ENCODE measurements at regions not wholly inside any gene's neighbourhood (a gene's known extent, or its start where the extent isn't known, plus 50 kb on each side); places are given as distances from the start of the nearest gene placed in this dataset.
"Not testable (repeated sequence)": the region's sequence is repeated elsewhere in the genome, so short reads cannot be mapped to it uniquely, and the experiment has no call there.

DNA sequence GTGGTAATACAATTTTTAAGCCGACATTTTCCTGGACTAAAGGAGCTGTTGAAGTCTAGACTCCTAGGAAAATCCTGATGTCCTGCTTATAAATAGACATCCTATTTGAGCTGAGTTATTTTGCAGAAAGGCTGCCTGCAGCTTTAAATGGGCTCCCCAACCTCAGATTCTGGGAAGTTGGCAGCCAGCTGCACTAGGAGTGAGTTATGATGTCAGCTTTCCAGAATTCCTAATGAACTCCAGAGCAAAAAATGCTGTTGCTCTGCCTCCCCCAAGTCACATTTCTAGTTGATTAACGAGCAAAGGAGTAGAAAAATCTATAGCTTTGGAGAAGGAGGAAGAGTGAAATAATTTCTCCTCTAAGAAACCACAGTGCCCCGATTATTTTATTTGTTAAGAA is 346.3 kb upstream of the SULF2 start:
- H3K4me3 ChIP-seq (ENCODE audit: low read depth in 1 of 2, low read length in 2 of 2), result no peak overlapping the region

DNA sequence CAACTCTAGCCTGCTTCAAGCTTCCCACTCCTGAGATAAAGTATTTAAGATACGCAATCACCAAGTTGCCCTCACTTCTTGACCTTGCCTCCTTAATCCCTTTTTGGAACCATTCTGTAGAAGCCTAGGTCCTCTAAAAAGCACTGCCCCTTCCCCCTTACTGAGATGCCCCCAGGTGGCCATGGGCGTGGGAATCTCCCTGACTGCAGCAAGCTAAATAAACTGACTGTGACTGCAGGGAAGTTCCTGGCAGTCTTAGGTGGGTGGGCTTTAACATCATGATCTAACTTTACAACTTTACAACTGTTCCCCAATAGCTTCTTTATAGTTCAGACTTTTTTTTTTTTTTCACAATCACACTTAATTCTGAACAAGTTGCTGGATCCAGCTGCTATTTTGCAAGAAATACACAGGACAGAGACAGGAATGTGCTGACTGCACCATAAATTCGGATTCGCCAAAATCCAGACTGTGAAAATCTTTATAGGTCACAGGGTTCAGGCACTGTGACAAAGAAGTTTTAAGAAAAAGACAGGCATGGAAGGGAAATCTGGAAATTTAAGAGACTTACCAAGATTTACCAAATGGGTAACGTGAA is 344.2 kb upstream of the SULF2 start:
- Histone ChIP-seq H3K4me1 (ENCODE audit: control insufficient read depth in 1 of 2, insufficient read depth in 2 of 2, low read length in 2 of 2) (peaks cover 0 to 13% of the 10 kb centered on the region in 2 donors), H3K4me3 (ENCODE audit: low read depth in 1 of 2, low read length in 2 of 2) (no peak overlapping the region), H3K27me3 (ENCODE audit: low read depth, low read length) (no peaks in the 10 kb centered on the region), H3K27ac (ENCODE audit: low read length) (no peak overlapping the region), H3K9me3 (ENCODE audit: control insufficient read depth in 1 of 2, low read length in 2 of 2) (peaks cover 0 to 6% of the 10 kb centered on the region in 2 donors), H3K36me3 (ENCODE audit: control insufficient read depth in 1 of 2, insufficient read depth in 2 of 2, low read length in 2 of 2) (no peaks in the 10 kb centered on the region)

More for the DNA sequence above, 346.3 kb upstream of the SULF2 start:
- Histone ChIP-seq H3K36me3 (ENCODE audit: control insufficient read depth in 1 of 2, insufficient read depth in 2 of 2, low read length in 2 of 2) (no peaks in the 10 kb centered on the region), H3K9me3 (ENCODE audit: control insufficient read depth in 1 of 2, low read length in 2 of 2) (peaks cover 0 to 6% of the 10 kb centered on the region in 2 donors), H3K27ac (ENCODE audit: low read length) (no peak overlapping the region), H3K4me1 (ENCODE audit: control insufficient read depth in 1 of 2, insufficient read depth in 2 of 2, low read length in 2 of 2) (peaks cover 0 to 13% of the 10 kb centered on the region in 2 donors), H3K27me3 (ENCODE audit: low read depth, low read length) (no peaks in the 10 kb centered on the region)

DNA sequence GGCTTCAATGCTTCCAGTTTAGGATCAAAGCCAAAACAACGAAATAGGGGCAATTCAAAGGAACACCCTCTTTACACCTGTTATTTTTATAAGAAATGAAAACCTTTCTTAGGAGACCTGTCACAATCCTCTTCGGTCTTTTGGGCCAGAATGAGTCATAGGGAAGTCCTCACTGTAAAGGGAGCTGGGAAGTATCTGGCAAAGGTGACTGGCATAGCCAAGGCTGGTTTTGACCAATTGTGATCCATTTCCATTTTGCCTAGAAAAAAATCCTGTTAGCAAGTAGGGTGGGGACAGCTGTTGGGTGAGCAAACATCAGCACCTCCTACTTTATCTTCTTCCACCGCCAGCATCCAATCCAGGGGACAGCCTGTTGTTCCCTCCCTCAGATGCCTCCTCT is 343.2 kb upstream of the SULF2 start:
- no peaks in the 10 kb centered on the region for H3K36me3 ChIP-seq (ENCODE audit: control insufficient read depth in 1 of 2, insufficient read depth in 2 of 2, low read length in 2 of 2)

DNA sequence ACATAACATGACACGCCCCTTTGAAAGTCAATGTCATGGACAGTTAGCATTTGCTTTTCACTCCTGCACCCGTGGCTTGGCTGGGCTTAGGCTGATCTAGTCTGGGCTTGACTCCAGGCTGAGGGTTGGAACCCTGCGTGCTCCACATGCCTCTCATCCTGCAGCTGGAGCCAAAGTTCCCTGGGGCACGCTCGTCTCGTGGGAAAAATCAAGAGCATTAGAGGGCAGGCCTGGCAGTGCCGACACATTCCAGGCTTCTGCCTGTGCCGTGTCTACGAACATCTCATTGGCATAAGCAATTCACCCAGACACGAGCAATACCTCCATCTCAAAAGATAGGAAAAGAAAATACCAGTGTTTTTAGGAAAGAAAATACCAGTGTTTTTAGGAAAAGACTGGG is 342.7 kb upstream of the SULF2 start:
- H3K9me3 ChIP-seq (ENCODE audit: control insufficient read depth in 1 of 2, low read length in 2 of 2); H3K27me3 ChIP-seq (ENCODE audit: low read depth, low read length); H3K36me3 ChIP-seq (ENCODE audit: control insufficient read depth in 1 of 2, insufficient read depth in 2 of 2, low read length in 2 of 2); H3K27ac ChIP-seq (ENCODE audit: low read length); H3K4me3 ChIP-seq (ENCODE audit: low read depth in 1 of 2, low read length in 2 of 2): not testable (repeated sequence)
- H3K4me1 ChIP-seq (ENCODE audit: control insufficient read depth in 1 of 2, insufficient read depth in 2 of 2, low read length in 2 of 2), result peaks cover 0 to 13% of the 10 kb centered on the region in 2 donors

More for the DNA sequence above, 343.2 kb upstream of the SULF2 start:
- Histone ChIP-seq H3K4me1 (ENCODE audit: control insufficient read depth in 1 of 2, insufficient read depth in 2 of 2, low read length in 2 of 2) (peaks cover 0 to 13% of the 10 kb centered on the region in 2 donors), H3K27ac (ENCODE audit: low read length) (no peak overlapping the region), H3K4me3 (ENCODE audit: low read depth in 1 of 2, low read length in 2 of 2) (no peak overlapping the region), H3K9me3 (ENCODE audit: control insufficient read depth in 1 of 2, low read length in 2 of 2) (peaks cover 0 to 6% of the 10 kb centered on the region in 2 donors), H3K27me3 (ENCODE audit: low read depth, low read length) (no peaks in the 10 kb centered on the region)

DNA sequence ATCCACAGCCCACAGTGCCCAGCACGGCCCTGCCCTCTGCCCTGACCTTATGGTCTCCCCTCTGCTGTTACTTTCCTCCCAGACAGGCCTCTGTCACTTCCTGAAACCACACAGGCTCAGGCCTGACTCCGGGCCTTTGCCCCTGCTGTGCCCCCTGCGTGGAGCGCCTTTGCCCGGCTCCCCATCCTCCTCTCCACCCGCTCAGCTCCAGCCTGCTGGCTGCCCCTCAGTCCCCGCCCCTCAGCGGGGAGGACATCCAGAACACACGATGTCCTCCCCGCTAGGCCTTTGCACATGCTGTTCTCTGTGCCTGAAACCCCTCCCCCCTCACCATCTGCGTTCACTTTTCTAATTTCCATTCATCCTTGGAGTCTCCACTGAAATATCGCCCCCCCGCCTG is 341.9 kb upstream of the SULF2 start:
- not testable (repeated sequence) for H3K4me3 ChIP-seq (ENCODE audit: low read depth in 1 of 2, low read length in 2 of 2); H3K27me3 ChIP-seq (ENCODE audit: low read depth, low read length); H3K36me3 ChIP-seq (ENCODE audit: control insufficient read depth in 1 of 2, insufficient read depth in 2 of 2, low read length in 2 of 2); H3K9me3 ChIP-seq (ENCODE audit: control insufficient read depth in 1 of 2, low read length in 2 of 2); H3K27ac ChIP-seq (ENCODE audit: low read length)
- peaks cover 0 to 13% of the 10 kb centered on the region in 2 donors for H3K4me1 ChIP-seq (ENCODE audit: control insufficient read depth in 1 of 2, insufficient read depth in 2 of 2, low read length in 2 of 2)

DNA sequence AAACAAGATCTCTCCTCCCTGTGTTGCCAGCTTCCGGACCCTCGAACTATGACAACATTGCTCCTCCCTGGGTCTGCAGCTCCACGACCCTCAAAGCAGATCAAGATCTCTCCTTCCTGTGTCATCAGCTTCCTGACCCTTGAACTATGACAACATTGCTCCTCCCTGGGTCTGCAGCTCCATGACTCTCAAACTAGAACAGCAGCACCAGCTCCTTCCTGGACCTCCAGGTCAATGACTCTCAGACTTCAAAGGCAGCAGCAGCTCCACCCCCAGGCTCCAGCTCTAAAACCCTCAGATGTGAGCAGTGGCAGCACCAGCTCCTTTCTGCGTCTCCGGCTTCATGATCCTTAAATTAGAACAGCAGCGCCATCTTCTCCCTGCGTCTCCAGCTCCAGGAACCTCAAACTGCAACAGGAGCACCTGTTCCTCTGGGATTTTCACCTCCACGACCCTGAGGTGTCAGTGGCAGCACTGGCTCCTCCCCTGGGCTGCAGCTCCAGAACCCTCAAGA is 341.0 kb upstream of the SULF2 start:
- no peaks in the 10 kb centered on the region for H3K9me3 ChIP-seq (ENCODE audit: control insufficient read depth in 1 of 2, low read length in 2 of 2)
- peaks cover 0 to 13% of the 10 kb centered on the region in 2 donors for H3K4me1 ChIP-seq (ENCODE audit: control insufficient read depth in 1 of 2, insufficient read depth in 2 of 2, low read length in 2 of 2)
- no peak overlapping the region for H3K4me3 ChIP-seq (ENCODE audit: low read depth in 1 of 2, low read length in 2 of 2)
- H3K27ac ChIP-seq (ENCODE audit: low read length), result no peak overlapping the region
- H3K27me3 ChIP-seq (ENCODE audit: low read depth, low read length), result no peaks in the 10 kb centered on the region
- H3K36me3 ChIP-seq (ENCODE audit: control insufficient read depth in 1 of 2, insufficient read depth in 2 of 2, low read length in 2 of 2), result no peaks in the 10 kb centered on the region

DNA sequence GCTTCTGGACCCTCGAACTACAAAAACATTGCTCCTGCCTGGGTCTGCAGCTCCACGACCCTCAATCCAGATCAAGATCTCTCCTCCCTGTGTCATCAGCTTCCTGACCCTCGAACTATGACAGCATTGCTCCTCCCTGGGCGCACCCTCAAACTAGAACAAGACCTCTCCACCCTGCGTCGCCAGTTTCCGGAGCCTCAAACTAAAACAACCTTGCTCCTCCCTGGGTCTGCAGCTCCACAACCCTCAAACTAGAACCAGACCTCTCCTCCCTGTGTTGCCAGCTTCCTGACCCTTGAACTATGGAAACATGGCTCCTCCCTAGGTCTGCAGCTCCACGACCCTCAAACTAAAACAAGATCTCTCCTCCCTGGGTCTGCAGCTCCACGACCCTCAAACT is 339.7 kb upstream of the SULF2 start:
- Histone ChIP-seq H3K36me3 (ENCODE audit: control insufficient read depth in 1 of 2, insufficient read depth in 2 of 2, low read length in 2 of 2) (no peaks in the 10 kb centered on the region), H3K4me1 (ENCODE audit: control insufficient read depth in 1 of 2, insufficient read depth in 2 of 2, low read length in 2 of 2) (peaks cover 0 to 13% of the 10 kb centered on the region in 2 donors), H3K27me3 (ENCODE audit: low read depth, low read length) (no peaks in the 10 kb centered on the region), H3K4me3 (ENCODE audit: low read depth in 1 of 2, low read length in 2 of 2) (no peak overlapping the region), H3K9me3 (ENCODE audit: control insufficient read depth in 1 of 2, low read length in 2 of 2) (no peaks in the 10 kb centered on the region), H3K27ac (ENCODE audit: low read length) (no peak overlapping the region)

DNA sequence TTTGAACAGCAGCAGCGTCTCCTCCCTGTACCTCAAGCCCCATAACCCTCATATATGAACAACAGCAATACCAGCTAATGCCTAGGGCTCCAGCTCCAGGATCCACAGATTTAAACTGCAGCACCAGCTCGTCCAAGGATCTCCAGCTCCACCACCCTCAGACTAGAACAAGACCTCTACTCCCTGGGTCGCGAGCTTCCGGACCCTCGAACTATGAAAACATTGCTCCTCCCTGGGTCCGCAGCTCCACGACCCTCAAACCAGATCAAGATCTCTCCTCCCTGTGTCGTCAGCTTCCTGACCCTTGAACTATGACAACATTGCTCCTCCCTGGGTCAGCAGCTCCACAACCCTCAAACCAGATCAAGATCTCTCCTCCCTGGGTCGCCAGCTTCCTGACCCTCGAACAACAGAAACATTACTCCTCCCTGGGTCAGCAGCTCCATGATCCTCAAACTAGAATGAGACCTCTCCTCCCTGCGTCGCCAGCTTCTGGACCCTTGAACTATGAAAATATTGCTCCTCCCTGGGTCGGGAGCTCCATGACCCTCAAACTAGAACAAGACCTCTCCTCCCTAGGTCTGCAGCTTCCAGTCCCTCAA is 339.0 kb upstream of the SULF2 start:
- H3K4me1 ChIP-seq (ENCODE audit: control insufficient read depth in 1 of 2, insufficient read depth in 2 of 2, low read length in 2 of 2), result peaks cover 0 to 8% of the 10 kb centered on the region in 2 donors
- H3K4me3 ChIP-seq (ENCODE audit: low read depth in 1 of 2, low read length in 2 of 2), result no peak overlapping the region
- no peaks in the 10 kb centered on the region for H3K9me3 ChIP-seq (ENCODE audit: control insufficient read depth in 1 of 2, low read length in 2 of 2)
- H3K27me3 ChIP-seq (ENCODE audit: low read depth, low read length), result no peaks in the 10 kb centered on the region
- no peak overlapping the region for H3K27ac ChIP-seq (ENCODE audit: low read length)
- H3K36me3 ChIP-seq (ENCODE audit: control insufficient read depth in 1 of 2, insufficient read depth in 2 of 2, low read length in 2 of 2), result no peaks in the 10 kb centered on the region

DNA sequence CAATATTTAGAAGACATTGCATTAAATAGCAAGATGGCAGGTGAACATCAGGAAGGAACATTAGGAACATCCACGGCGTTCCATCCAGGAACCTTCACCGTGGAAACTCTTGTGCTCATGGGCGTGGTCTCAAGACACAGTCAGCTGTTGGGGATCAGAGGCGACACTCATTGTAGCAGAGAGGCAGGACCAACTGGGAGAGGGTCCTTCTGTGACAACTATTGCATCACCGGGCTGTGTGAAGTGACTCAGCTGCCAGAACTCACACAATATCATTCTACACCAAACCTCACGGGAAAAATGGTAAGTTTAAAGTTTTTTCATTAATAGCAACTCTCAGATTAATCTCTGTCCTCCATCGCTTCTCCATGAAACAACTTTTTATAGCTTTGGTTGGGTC is 334.8 kb upstream of the SULF2 start:
- Histone ChIP-seq H3K4me3 (ENCODE audit: low read depth in 1 of 2, low read length in 2 of 2) (no peak overlapping the region), H3K27ac (ENCODE audit: low read length) (no peak overlapping the region), H3K9me3 (ENCODE audit: control insufficient read depth in 1 of 2, low read length in 2 of 2) (no peaks in the 10 kb centered on the region), H3K4me1 (ENCODE audit: control insufficient read depth in 1 of 2, insufficient read depth in 2 of 2, low read length in 2 of 2) (no peaks in the 10 kb centered on the region), H3K27me3 (ENCODE audit: low read depth, low read length) (no peaks in the 10 kb centered on the region), H3K36me3 (ENCODE audit: control insufficient read depth in 1 of 2, insufficient read depth in 2 of 2, low read length in 2 of 2) (no peaks in the 10 kb centered on the region)

DNA sequence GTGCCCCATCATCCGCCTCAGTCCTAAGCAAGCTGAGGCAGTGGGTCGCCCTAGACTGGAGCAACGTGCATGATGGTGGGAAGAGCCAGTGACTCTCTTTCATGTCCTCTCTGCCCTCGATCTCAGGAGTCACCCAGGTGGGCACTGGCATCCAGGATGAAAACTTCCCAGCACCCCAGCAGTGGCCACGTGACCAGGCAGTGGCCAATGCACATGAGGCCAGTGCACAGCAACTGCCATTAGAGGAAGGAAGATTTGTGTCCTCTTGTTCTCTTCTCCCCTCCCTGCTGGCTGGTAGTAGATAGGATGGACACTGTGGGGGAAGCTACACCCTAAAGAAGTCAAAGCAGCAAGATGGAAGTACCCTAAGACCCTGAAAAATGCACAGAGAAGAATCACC is 334.1 kb upstream of the SULF2 start:
- not testable (repeated sequence) for H3K4me3 ChIP-seq (ENCODE audit: low read depth in 1 of 2, low read length in 2 of 2); H3K9me3 ChIP-seq (ENCODE audit: control insufficient read depth in 1 of 2, low read length in 2 of 2); H3K27me3 ChIP-seq (ENCODE audit: low read depth, low read length); H3K36me3 ChIP-seq (ENCODE audit: control insufficient read depth in 1 of 2, insufficient read depth in 2 of 2, low read length in 2 of 2); H3K4me1 ChIP-seq (ENCODE audit: control insufficient read depth in 1 of 2, insufficient read depth in 2 of 2, low read length in 2 of 2); H3K27ac ChIP-seq (ENCODE audit: low read length)

DNA sequence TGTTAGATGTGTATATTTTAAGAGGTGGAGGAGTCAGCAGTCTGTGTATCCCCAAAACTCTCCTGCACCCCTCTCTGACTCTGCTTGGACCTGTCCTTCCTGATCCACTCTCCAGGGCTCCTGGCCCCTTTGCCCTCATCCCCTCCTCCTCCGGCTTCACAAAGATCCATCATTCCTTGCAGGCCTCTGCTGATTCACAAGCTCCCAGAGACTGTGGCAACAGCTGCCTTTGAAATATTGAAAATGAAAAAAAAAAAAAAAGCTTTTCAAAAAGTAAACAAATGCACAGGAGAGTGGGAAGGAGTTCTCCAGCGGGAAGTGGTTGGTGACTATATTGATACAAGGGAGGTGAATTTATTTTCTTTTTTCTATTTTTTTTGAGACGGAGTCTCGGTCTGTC is 330.2 kb upstream of the SULF2 start:
- Histone ChIP-seq H3K36me3 (ENCODE audit: control insufficient read depth in 1 of 2, insufficient read depth in 2 of 2, low read length in 2 of 2) (no peaks in the 10 kb centered on the region), H3K27ac (ENCODE audit: low read length) (no peak overlapping the region), H3K4me1 (ENCODE audit: control insufficient read depth in 1 of 2, insufficient read depth in 2 of 2, low read length in 2 of 2) (no peaks in the 10 kb centered on the region), H3K9me3 (ENCODE audit: control insufficient read depth in 1 of 2, low read length in 2 of 2) (no peaks in the 10 kb centered on the region), H3K27me3 (ENCODE audit: low read depth, low read length) (no peaks in the 10 kb centered on the region), H3K4me3 (ENCODE audit: low read depth in 1 of 2, low read length in 2 of 2) (no peak overlapping the region)

DNA sequence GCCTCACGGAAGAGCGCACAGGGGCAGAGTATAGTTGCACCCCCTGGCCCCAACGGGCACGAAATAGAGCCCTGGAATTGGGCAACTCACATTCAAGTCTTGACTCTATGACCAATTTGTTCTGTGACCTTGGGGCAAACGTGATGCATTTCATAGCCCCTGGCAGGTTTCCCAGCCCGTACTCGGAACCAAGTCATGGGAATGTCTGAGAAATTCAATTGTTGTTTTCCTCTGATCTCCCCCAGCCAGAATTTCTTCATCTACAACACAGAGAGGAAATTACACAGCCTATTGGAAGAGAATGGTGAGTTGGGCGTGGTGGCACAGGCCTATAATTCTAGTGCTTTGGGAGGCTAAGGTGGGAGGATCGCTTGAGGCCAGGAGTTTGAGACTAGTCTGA is 322.3 kb upstream of the SULF2 start:
- Histone ChIP-seq H3K4me3 (ENCODE audit: low read depth in 1 of 2, low read length in 2 of 2) (no peak overlapping the region), H3K27ac (ENCODE audit: low read length) (no peak overlapping the region), H3K27me3 (ENCODE audit: low read depth, low read length) (no peaks in the 10 kb centered on the region), H3K9me3 (ENCODE audit: control insufficient read depth in 1 of 2, low read length in 2 of 2) (peaks cover 0 to 6% of the 10 kb centered on the region in 2 donors), H3K36me3 (ENCODE audit: control insufficient read depth in 1 of 2, insufficient read depth in 2 of 2, low read length in 2 of 2) (no peaks in the 10 kb centered on the region), H3K4me1 (ENCODE audit: control insufficient read depth in 1 of 2, insufficient read depth in 2 of 2, low read length in 2 of 2) (no peaks in the 10 kb centered on the region)

Data from muscle layer of duodenum (tissue), 2 donors.